ENCODE measurements at regions not wholly inside any gene's neighbourhood (a gene's known extent, or its start where the extent isn't known, plus 50 kb on each side); places are given as distances from the start of the nearest gene placed in this dataset.

DNA sequence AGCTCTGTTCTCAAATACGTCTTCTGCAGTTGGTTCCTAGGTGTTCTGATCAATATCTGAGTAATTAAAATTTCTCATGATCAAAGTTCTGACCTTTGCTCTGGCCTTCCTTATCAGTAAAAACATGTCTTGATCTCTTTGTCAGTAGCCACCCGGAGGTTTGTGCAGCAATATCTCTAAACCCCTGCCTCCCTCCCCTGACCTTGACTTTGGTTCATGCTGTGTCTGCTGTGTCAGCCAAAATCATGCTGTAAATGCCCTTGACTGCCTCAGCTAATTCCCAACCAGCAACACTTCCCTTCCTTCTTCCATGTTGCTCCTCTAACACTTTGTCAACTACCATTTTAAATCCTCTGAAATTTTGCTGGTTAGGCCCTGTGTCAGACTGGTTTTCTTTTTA lies 424.7 kb downstream of the FAM181B start:
- TF ChIP-seq POLR2A (IDR thresholded peaks at IDR 0.05; ENCODE audit: low read length) (no peak), GATA1 (IDR thresholded peaks at IDR 0.05; ENCODE audit: low read depth, low read length) (no peak)
